NCI-H226 (cell line): ENCODE measurements at regions not wholly inside any gene's neighbourhood (a gene's known extent, or its start where the extent isn't known, plus 50 kb on each side); places are given as distances from the start of the nearest gene placed in this dataset.
"Not testable (repeated sequence)": the region's sequence is repeated elsewhere in the genome, so short reads cannot be mapped to it uniquely, and the experiment has no call there.

Experiments
- DNase-seq: peaks from one replicate; pipeline ENCODE4 v3.0.0-alpha.2; 2015

DNA sequence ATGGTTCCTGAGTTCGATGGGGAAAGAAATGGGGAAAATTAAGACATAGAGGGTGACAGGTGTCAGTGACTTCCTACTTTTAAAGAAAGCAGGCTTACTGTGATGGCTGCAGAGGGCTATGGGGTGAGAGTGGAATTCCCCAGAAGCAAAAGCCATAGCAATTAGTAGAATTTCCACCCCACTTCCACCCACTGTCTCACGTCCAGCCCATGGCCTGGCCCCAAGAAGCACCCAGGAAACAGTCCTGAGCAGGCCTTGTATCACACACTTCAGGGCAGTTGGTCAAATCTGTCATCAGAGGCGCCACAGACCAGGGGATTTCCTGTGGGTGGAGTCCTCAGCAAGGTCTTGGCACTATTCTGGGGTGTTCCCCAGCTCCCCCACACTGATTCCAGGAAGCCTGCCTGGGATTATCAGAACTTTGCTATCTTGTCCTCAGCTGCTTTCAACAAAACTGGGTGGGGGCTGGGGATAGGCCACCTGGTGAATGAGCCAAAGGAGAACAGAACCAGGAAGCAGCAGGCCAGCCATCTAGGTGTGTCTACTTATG is 120.1 kb upstream of the CCND2 start:
- no peak for DNase-seq

DNA sequence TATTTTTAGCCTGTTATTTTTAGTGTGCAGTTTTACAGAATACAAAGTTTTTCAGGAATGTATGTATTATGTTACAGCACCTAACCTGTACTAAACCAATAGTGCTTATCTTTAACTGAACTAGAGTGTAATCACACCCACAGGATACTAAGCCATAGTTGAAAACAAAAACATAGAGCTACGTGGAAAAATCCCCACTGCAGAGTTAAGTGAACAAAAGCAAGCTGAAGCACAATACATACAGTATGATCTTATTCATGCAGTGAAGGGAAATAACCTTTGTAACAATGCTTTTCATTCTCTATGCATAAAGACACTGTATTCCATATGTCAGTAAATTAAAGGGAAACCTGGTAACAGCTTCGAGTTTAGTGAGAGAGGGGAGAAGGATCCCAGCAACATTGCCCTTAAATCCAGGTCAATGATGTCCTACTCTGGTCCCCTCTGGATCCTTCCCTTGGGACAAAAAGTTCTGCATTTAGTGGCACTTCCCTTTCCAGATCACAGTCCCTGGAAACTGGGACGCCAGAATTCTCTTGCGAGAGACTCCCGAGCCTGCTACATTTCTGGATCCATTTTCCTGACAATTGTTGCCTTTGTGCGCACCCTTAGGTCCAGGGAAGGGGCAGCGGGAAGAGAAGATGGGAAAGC is 121.3 kb upstream of the CCND2 start:
- no peak for DNase-seq

DNA sequence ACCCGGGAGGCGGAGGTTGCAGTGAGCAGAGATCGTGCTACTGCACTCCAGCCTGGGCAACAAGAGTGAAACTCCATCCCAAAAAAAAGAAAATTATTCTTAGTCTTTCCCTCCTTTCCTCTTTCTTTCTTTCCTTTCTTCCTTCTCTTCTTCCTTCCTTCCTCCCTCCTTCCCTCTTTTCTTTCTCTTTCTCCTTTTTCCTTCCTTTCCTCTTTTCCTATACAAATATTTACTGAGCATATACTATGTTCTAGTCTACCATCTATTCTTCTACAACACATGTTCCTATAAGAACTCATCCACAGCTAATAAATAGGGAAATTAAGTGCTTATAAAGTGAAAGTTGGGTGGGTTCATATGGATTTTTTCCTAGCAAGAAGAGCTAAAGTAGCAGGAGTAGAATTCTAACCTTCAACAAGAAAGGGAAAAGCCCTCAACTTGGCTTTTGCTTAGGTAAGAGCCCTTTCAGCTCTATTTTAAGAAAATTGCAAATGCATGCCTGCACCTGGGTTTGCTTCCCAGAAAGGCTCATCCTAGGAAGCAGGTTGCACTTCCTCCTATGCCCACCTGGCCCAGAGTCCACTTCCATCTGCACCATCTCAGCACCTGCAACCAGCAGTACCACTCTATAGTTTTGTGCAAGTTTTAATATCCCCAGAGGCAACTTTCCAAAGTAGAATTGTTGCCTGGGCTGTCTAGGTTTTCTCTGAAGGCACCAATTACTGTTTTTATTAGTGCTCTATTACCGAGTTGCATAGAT is 122.0 kb upstream of the CCND2 start:
- DNase-seq: no peak

DNA sequence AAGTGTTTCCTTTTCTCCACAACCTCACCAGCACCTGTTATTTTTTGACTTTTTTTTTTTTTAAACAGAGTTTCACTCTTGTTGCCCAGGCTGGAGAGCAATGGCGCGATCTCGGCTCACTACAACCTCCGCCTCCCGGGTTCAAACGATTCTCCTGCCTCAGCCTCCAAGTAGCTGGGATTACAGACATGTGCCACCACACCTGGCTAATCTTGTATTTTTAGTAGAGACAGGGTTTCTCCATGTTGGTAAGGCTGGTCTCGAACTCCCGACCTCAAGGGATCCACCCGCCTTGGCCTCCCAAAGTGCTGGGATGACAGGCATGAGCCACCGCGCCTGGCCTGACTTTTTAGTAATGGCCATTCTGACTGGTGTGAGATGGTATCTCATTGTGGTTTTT is 123.2 kb upstream of the CCND2 start:
- not testable (repeated sequence) for DNase-seq

DNA sequence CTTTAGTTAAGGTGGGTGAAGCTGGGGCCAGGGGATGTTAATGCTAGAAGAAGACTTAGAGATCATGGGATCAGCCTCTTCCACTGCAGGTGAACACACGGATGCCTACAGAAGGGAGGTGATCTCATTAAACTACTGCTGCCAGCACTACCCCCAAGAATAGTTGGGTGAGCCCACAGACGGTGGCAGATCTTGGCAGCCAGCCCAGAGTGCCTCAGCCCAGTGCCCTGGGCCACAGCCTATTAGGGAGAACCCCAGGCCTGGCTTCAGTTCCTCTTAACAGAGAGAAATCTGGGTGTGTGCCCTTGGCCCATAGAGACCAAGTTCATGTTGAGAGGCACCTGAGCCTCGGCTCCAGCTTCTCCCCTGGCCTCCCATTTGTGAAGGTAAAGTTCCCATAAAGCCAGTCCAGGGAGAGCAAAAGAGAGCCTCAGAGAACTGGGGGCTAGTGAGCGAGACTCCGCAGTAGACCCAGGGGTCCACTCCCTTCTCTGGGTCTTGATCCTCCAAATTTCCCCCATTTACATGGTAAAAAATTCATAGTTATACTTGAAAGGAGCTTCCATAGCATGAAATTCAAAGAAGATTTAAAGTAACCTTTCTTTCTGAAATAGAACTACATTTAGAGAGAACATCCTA is 125.0 kb upstream of the CCND2 start:
- no peak for DNase-seq

DNA sequence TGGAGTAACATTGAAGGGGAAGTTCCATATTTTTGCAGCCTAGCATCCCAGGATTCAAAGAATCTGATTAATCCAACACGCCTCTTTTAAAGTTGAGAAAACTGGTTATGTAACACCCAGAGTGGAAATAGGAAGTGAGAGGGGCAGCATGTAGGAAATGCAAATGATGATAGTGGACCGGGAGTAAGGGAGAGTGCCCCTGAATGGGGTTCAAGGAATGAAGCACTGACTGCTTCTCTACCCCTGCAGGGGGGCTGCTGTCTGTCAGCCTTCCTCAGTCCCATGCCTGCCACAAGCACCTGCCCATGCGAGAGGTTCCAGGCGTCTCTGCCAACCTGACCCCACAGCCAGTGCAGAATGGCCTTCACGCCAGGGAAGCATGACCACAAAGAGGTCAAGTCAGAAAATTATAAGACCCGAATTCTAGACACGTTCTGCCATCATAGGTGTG is 126.5 kb upstream of the CCND2 start:
- no peak for DNase-seq

DNA sequence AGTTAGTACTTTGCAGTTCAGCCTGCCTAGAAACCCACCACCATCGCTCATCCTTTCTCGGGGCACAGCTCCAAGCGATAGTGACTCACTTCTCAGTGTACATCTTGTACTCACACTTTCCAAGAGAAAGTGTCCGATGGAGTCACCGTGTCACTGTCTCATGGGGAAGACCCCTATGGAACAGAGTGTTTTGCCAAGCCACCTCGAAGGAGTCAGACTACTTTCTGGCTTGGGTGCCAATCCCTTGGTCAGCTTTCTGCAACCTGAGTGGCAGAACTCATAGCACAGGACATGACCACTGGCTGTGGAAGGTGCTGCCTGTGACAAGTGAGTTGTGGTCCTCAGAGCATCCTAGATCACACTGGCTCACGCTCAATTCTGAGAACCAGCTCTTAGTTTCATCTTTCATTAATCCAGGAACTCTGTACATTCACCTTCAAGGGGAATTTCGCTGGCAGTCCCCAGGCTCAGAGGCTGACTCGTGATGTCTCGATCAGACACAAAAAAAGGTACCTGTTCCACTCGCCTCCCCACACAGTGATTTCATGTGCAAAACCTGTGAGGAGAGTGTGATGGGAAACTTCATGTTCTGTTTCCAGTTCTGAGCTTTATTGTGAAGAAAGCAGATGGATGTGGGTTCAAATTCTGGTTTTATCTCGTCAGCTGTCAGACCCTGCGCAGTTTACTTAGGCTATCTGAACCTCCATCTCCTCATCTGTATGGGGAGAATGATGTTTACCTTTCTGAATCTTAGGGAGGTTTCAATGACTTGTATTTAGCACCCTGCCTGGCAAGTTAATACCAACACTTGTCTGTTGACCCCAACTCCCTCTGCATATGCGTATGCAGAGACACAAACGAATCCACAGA is 127.3 kb upstream of the CCND2 start:
- no peak for DNase-seq

DNA sequence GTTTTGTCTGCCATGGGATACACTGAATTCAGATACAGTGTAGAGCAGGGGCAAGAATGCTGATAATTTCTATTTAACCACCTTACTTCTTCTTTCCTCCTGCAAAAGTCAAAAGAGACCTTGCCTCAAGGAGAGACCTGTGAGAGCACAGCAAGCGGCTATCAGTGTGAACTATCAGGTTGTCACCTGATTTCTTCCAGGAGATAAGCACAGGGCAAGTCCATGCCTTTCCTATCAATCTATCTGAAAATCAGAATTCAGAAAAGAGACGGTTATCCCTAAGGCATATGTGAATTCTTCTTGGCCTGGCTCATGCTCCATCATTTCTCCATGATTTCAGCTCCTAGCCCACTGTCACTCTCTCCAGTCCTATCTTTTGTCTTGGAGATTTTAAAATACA is 128.9 kb upstream of the CCND2 start:
- DNase-seq: no peak

DNA sequence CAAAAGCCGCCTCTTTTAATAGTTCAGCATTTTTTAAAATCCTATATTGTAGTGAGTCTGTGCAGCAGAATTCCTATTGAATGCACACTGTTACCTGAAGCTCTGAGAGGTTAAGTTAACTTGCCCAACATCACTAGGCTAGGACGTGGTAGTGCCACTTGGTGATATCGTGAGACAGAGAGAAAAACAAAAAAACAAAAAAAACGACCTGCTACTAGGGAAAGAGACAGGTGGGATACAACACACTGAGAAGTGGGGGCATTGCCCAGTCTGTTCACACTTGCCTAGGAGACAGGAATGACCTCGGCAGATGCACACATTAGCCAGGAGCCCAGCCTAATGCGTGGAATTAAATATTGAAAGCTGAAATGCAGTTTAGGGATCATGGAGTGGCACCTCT is 129.7 kb upstream of the CCND2 start:
- DNase-seq: no peak

DNA sequence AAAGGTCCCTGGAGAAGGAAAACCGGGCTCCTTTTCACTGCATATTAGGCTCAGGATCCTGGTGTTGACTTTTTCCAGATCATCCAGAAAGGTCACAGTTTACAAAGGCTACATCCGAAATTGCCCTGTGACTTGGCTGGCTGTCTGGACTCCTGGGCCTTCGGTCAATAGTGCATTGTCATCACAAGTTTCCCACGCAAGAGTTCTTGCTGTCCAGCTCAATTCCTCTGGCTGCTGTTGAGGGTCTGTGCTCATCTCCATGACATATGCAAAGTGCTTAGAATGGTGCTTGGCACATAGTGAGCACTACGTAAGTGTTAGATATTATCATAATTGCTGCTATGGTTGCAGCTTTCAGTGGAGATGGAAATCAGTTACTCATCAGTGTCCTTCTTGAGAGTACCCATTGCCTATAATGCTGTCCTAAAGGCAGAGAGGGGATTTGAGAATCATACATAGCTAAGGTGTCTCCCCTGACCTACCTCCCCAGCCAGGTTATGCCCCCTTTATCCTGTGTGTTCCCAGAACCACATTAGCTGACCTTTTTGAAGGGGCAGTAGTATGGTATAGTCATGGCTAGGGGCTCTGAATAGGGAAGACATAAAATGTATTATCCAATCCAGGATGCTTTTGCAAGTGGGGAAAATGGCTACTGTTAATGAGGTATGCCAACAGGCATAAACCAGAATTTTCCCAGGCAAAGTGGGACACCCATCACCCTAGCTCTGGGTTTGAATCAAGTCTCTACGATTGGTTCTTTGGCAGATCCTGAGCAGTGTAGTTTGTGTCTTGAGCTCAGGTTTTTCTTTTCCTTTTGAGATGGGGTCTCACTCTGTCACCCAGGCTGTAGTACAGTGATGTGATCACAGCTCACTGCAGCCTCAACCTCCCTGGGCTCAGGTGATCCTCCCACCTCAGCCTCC is 132.0 kb upstream of the CCND2 start:
- DNase-seq: no peak

DNA sequence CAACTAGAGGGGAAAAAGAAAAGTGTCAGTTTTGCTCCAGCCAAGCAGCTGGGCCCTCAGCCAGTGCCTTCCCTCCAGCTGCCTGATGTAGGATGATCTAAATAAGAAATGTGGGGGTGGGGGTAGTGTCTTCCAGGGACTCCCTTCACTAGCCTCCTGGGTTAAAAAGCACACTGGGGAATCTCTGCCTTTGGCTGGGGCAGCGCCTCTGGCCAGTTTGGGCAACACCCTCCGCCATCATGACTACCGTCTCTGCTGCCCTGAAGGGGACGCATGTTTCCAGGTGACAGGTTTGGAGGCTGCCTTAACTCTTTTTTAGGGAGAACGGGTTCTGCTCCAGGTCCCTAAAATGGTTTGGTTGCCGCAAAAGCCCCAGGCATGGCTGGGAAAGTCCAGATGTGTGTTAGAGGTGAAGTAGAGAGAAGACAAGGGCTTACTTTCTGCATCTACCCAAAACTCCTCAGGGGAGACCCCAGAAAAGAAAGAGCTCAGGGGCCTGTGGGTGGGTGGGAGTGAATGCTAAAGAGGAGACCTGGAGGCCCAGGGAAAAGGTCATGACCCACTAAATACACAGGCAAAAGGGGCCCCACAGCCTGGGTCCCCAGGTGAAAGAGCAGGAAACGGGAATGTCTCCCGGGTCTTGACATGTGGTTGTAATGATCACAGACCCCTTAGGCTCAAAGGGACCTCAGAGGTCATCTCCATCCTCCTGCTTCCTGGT is 132.8 kb upstream of the CCND2 start:
- DNase-seq: no peak

DNA sequence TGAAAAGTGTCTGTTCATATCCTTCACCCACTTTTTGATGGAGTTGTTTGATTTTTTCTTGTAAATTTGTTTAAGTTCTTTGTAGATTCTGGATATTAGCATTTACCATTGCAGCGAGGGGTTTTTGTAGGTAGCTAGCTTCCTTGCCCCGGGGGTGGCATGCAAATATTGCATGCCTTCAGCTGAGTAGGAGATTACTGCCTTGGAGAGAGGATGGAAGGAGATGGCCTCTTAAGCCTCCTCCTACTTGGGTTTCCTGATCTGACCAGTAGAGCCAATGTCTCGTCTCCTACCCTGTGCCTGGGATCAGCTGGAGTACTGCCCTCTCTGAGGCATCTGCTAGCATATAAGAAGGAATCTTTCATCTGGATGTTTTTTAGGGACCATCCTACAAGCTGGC is 134.4 kb upstream of the CCND2 start:
- DNase-seq: no peak

DNA sequence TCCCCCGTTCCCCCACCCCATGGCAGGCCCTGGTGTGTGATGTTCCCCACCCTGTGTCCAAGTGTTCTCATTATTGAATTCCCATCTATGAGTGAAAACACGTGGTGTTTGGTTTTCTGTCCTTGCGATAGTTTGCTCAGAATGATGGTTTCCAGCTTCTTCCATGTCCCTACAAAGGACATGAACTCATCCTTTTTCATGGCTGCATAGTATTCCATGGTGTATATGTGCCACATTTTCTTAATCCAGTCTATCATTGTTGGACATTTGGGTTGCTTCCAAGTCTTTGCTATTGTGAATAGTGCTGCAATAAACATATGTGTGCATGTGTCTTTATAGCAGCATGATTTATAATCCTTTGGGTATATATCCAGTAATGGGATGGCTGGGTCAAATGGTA is 135.0 kb upstream of the CCND2 start:
- DNase-seq: not testable (repeated sequence)

DNA sequence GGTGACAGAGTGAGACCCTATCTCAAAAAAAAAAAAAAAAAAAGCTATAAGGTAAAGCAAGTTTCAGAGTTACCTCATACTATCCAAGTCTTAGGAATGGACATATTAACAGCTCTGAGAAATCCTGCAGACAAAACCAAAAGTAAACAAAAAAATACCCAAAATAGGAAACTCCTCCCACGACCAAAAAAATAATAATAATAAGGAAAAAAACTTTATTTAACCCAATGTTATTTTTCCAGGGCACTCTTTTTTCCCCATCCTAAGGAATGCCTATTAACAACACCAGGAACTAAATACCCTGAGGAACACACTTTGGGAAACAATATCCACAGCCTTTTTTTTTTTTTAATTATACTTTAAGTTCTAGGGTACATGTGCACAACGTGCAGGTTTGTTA is 135.5 kb upstream of the CCND2 start:
- DNase-seq: no peak

DNA sequence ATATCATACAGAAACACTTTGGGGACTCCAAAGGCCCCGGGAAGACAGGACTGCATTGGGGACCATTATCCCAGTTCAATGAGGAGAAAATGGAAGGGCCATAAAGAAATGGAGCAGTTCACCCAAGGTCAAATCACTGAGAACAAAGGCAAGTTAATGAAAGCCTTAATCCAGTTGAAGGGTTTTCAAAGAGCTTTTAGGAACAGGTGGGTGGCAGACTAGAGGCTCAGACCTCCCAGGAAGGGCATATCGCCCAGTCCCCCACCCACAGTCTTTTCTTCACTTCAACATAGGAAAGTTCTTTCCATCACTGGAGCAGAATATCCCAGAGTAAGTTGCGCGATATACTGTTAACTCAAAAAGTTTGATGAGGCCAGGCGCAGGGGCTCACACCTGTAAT is 136.1 kb upstream of the CCND2 start:
- DNase-seq: no peak

DNA sequence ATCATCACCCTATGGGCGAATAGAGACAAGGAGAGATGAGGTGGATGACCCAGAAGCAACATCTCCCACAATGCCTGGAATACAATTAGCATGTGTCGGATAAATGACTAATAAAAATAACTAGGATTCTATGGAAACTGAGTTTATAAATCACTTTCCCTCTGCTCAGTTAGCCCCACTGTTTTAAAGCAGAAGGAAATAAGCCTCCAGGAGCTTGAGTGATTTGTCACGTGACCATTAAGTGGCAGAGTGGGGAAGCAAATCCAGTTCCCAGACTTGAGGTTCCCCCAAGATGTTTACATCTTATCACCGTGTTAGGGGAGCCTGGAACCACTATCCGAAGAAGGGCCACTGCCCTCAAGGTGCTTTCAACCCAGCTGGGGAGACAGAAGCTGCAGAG is 136.5 kb upstream of the CCND2 start:
- no peak for DNase-seq

DNA sequence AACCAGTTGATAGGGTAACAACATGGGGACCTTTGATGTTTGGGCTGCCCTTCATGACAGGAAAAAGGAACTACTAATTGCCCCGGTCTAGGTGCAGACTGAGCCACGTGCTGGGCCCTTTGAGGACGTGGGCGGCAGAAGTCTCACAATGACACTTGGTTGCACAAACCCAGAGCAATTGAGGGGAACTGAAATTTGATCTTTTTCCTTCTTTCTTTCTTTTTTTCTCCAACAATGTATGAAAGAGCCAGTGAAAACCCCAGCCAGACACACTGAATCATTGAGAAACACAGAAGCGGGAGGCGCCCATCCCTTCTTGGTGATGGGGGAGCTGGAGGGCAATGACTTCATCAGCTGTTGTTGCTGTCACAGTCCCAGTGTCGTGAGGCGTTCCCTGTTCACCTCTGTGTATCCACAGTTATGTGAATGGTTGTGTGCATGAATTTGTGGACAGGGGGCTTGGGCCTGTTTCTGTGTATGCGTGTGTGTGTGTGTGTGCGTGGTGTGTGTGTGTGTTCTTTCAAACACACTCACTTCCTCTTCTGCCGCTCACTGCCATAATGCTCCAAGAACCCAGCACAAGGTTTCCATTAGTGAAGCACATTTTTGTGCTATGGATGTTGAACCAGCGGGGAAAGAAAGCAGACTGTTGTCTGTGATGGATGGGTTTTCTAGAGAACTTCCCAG is 137.5 kb upstream of the CCND2 start:
- no peak for DNase-seq

DNA sequence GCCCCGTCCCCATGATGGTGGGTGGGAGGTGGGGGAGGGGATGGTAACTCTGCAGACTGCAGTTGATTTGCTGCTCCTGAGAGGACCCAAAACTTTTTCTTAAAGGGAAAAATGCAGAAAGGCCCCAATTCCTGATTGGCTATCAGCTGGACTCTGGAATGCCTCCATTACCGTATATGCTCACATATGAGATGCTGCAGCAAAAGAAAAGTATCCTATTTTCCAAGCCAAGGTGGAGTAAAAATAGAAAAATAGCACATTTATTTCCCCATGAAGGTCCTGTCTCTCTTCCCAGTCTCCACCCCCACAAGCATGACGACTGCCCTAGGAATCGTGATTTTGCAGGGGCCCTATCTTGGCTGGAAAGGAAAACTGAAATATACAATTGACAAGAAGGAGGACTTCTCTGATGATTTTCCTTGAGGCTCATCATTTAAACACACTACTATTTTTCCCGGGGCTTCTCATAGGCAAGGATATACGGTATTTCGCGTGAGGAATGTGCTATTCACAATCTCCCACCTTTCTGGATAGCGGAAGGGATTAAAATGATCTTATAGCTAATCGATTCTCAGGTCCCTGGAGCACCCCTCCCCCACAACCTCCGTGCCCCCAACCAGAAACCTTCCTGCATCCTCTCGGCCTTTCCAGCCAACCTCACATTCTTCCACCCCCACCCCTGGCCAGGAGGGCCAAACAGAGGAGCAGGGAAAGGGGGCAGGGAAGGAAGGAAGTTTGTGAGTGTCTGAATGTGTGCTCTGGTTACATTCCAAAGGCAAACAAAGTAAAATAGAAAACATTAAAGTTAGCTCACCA is 138.9 kb upstream of the CCND2 start:
- no peak for DNase-seq

DNA sequence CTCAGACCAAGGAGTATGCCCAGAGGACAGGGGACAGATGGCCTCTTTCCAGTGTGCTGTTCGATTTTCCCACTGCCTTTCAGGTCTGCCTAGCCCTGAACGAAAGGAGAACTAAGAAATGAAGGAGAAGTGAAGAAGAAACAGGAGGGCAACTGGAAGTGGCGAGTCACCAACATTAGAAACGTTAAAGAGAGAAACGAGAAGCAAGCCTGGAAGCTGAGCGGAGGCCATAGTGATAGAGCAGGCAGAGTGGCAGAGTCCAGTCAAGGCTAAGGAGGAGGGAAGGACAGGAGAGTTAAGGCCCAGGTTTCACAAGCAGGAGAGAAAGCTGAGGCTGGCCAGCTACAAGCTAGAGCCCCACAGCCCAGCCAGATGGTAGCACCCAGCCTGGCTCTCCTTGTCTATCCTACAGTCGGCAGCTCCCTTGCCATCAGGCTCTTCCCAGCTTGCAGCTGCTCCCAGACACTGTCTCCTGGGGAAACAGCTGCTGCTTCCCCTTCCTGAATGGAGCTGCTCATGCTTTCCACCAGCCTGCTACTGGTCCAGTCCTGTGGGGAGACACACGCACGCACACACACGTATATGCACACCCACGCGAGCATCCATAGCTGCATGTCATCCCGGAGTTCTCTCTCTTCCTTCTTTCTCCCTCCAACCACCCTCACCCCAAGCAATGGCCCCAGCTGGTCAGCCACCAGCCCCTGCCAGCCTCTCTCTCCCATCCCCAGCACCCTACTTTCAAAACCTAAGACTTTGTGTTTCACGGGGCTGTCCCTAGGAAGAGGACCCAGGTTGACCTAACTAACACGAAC is 139.7 kb upstream of the CCND2 start:
- DNase-seq: no peak
